ENCODE measurements at regions not wholly inside any gene's neighbourhood (a gene's known extent, or its start where the extent isn't known, plus 50 kb on each side); places are given as distances from the start of the nearest gene placed in this dataset.

GRCh38 chr13:44197791-44198770, 175.5 kb upstream of the SERP2 start:
- no peak overlapping the region for H3K27ac ChIP-seq
- in situ Hi-C loops (cut with MboI; ENCODE audit: low pct_ligation_motif_present in 1 of 4, low pct_unique_long_range_greater_than_20kb in 1 of 4, low sequenced_read_pairs in 3 of 4) = loop anchor here in 3 of 4 donors (25.0 kb wide), 2 partner anchors 239 to 286 kb away; no protein-coding TSS in a partner anchor
- no peaks in the 10 kb centered on the region for H3K4me1 ChIP-seq
- H3K36me3 ChIP-seq = no peaks in the 10 kb centered on the region
- 100% methylated on average over 1 of the region's 1 CpG; no CpG with 5 or more reads in 1 of the 2 donors for WGBS, 2 donors (ENCODE audit: low coverage in 1 of 2)
- intact Hi-C loops (cut with DNase I; ENCODE audit: low total_unique reads) = no loop called here
- H3K27me3 ChIP-seq = no peaks in the 10 kb centered on the region
- no peak overlapping the region for H3K4me3 ChIP-seq
- TF ChIP-seq, protein P1, sequence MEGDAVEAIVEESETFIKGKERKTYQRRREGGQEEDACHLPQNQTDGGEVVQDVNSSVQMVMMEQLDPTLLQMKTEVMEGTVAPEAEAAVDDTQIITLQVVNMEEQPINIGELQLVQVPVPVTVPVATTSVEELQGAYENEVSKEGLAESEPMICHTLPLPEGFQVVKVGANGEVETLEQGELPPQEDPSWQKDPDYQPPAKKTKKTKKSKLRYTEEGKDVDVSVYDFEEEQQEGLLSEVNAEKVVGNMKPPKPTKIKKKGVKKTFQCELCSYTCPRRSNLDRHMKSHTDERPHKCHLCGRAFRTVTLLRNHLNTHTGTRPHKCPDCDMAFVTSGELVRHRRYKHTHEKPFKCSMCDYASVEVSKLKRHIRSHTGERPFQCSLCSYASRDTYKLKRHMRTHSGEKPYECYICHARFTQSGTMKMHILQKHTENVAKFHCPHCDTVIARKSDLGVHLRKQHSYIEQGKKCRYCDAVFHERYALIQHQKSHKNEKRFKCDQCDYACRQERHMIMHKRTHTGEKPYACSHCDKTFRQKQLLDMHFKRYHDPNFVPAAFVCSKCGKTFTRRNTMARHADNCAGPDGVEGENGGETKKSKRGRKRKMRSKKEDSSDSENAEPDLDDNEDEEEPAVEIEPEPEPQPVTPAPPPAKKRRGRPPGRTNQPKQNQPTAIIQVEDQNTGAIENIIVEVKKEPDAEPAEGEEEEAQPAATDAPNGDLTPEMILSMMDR (IDR thresholded peaks at IDR 0.05) = no peak
- TF ChIP-seq POLR2AphosphoS5 (IDR thresholded peaks at IDR 0.05) (no peak), EP300 (IDR thresholded peaks at IDR 0.05; ENCODE audit: low read depth) (no peak), POLR2A (IDR thresholded peaks at IDR 0.05) (no peak)
- no peaks in the 10 kb centered on the region for H3K9me3 ChIP-seq
- DNase-seq = no peak

DNA sequence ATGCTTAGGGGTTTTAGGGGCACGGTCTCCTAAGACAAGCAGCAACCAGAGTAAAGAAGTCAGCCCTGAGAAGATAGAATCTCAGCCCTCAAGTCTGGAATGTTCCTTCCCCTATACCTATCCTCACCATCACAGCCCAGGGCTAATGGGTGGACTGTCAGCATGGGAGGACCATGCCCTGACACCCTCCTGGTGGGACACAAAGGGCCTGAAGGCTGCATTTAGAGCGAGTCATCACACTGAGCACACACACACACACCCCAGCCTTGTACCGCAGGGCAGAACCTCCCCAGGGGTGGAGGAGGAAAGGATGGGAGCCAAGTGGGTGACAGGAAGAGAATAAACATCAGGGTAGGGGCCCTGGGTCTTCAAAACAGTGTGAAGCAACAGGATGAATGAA, 174.8 kb upstream of the SERP2 start:
- intact Hi-C loops (cut with DNase I; ENCODE audit: low total_unique reads) = no loop called here
- no peaks in the 10 kb centered on the region for H3K4me1 ChIP-seq
- in situ Hi-C loops (cut with MboI; ENCODE audit: low pct_ligation_motif_present in 1 of 4, low pct_unique_long_range_greater_than_20kb in 1 of 4, low sequenced_read_pairs in 3 of 4) = loop anchor here in 3 of 4 donors (25.0 kb wide), 2 partner anchors 238 to 287 kb away; no protein-coding TSS in a partner anchor
- H3K4me3 ChIP-seq = no peak overlapping the region
- H3K27me3 ChIP-seq = no peaks in the 10 kb centered on the region
- no peak for TF ChIP-seq POLR2AphosphoS5 (IDR thresholded peaks at IDR 0.05)
- TF ChIP-seq, protein P1 (IDR thresholded peaks at IDR 0.05) = no peak
- no peak for TF ChIP-seq POLR2A (IDR thresholded peaks at IDR 0.05)
- no peak for TF ChIP-seq EP300 (IDR thresholded peaks at IDR 0.05; ENCODE audit: low read depth)
- H3K36me3 ChIP-seq = no peaks in the 10 kb centered on the region
- H3K9me3 ChIP-seq = no peaks in the 10 kb centered on the region
- no peak for DNase-seq
- WGBS, 2 donors (ENCODE audit: low coverage in 1 of 2) = 82% methylated on average over 3 of the region's 3 CpGs; no CpG with 5 or more reads in 1 of the 2 donors
- no peak overlapping the region for H3K27ac ChIP-seq

- in situ Hi-C loops (cut with MboI; ENCODE audit: low pct_ligation_motif_present in 1 of 4, low pct_unique_long_range_greater_than_20kb in 1 of 4, low sequenced_read_pairs in 3 of 4) = loop anchor here in 3 of 4 donors (25.0 kb wide), 2 partner anchors 238 to 287 kb away; no protein-coding TSS in a partner anchor
- TF ChIP-seq, protein P1 (IDR thresholded peaks at IDR 0.05) = no peak
- TF ChIP-seq POLR2AphosphoS5 (IDR thresholded peaks at IDR 0.05) = no peak
- no peak for TF ChIP-seq EP300 (IDR thresholded peaks at IDR 0.05; ENCODE audit: low read depth)
- TF ChIP-seq POLR2A (IDR thresholded peaks at IDR 0.05) = no peak
- H3K27me3 ChIP-seq = no peaks in the 10 kb centered on the region
- 69% methylated on average over 2 of the region's 2 CpGs; no CpG with 5 or more reads in 1 of the 2 donors for WGBS, 2 donors (ENCODE audit: low coverage in 1 of 2)
- H3K4me1 ChIP-seq = no peaks in the 10 kb centered on the region
- H3K27ac ChIP-seq = no peak overlapping the region
- no peaks in the 10 kb centered on the region for H3K9me3 ChIP-seq
- intact Hi-C loops (cut with DNase I; ENCODE audit: low total_unique reads) = no loop called here
- no peak overlapping the region for H3K4me3 ChIP-seq
- no peak for DNase-seq
- no peaks in the 10 kb centered on the region for H3K36me3 ChIP-seq
Measured at GRCh38 chr13:44199627-44200207, 173.9 kb upstream of the SERP2 start.

- Histone ChIP-seq H3K27me3 (no peaks in the 10 kb centered on the region), H3K9me3 (peaks cover 0 to 5% of the 10 kb centered on the region in 2 donors), H3K27ac (no peak overlapping the region), H3K36me3 (no peaks in the 10 kb centered on the region), H3K4me3 (no peak overlapping the region), H3K4me1 (peaks cover 0 to 6% (median 0%) of the 10 kb centered on the region in 4 donors)
- WGBS, 2 donors (ENCODE audit: low coverage in 1 of 2) = 73% methylated on average over 3 of the region's 3 CpGs; no CpG with 5 or more reads in 1 of the 2 donors
- no peak for DNase-seq
- intact Hi-C loops (cut with DNase I; ENCODE audit: low total_unique reads) = no loop called here
- in situ Hi-C loops (cut with MboI; ENCODE audit: low pct_ligation_motif_present in 1 of 4, low pct_unique_long_range_greater_than_20kb in 1 of 4, low sequenced_read_pairs in 3 of 4) = no loop called here
- TF ChIP-seq, protein P1 (IDR thresholded peaks at IDR 0.05) = no peak
- TF ChIP-seq EP300 (IDR thresholded peaks at IDR 0.05; ENCODE audit: low read depth) = no peak
- TF ChIP-seq POLR2A (IDR thresholded peaks at IDR 0.05) = no peak
- TF ChIP-seq POLR2AphosphoS5 (IDR thresholded peaks at IDR 0.05) = no peak
Measured at GRCh38 chr13:44206434-44206833, 167.2 kb upstream of the SERP2 start.

All from transverse colon (tissue), 4 donors.